ENCODE measurements at regions not wholly inside any gene's neighbourhood (a gene's known extent, or its start where the extent isn't known, plus 50 kb on each side); places are given as distances from the start of the nearest gene placed in this dataset.
"Not testable (repeated sequence)": the region's sequence is repeated elsewhere in the genome, so short reads cannot be mapped to it uniquely, and the experiment has no call there.

DNA sequence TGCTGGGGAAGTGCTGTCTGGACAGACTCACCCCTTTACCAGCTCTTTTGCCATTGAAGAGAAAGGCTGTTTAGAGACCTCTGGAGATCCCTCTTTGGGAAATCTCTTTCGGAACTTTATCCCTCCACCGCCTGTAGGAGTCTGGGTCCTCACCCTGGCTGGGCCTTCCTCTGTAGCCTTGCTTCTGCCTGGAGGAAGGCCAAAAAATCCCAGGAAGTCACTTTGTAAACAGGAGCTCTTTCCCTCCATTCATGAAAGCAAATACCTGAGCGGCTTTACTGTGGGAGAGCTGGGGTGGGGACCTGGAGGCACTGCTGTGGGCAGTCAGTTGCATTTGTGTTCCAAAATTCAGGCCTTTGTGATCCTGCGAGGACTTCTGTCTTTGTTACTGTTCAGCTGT lies 126.2 kb downstream of the KLF6 start:
- DNase-seq, result no peak

DNA sequence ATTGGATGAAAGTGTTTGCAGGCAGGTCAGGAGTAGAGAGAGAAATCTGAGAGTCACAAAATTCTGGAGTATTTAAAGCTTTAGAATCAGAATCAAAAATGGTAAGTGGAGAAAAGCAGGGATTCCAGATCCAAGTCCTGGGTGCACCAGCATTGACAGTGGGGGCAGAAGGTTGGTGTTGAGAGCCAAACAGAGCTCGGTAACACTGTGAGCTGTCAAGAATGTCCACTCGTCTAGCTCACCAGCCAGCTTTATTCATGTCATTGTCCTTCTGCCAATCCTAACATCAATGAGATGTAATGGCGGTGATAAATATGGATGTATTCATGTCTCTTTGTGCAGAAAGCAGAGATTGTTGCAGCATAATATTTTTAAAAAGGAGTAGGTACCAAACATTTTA lies 128.8 kb downstream of the KLF6 start:
- DNase-seq, result no peak

DNA sequence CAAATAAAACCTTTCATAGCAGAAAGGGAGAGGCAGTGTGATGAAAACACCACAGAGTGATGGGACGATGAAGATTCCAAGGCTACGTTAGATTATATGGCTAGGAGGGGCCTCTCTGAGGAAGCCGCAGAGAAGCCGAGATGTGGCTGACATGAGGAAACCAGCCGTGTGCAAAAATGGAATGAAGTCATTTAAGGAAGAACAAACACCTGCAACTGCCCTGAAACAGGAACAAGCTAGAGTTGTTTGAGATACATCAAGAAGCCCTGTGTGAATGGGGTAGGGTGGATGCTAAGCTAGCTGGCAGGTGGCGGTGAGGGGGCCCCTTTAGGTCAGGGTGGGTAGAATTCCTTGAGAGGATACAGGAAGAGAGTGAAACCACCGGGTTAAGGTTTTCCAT lies 129.5 kb downstream of the KLF6 start:
- DNase-seq, result no peak

DNA sequence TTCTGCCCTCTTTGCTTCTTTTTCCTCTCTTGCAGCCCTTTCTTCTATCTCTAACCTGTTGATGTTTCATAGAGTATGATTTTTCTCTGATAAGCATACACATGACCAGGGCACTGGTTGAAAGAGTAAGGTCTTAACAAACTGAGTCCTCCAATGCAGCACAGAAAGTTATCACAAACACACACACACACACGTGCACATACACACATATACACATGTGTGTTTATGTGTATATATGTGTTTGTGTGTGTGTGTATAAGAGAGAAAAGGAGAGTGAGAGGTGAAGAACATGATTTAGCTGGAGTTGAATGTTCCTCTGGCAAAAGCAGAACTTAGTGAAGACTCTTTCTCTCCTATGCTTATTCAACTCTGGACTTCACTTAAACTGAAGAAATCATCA lies 130.0 kb downstream of the KLF6 start:
- no peak for DNase-seq

DNA sequence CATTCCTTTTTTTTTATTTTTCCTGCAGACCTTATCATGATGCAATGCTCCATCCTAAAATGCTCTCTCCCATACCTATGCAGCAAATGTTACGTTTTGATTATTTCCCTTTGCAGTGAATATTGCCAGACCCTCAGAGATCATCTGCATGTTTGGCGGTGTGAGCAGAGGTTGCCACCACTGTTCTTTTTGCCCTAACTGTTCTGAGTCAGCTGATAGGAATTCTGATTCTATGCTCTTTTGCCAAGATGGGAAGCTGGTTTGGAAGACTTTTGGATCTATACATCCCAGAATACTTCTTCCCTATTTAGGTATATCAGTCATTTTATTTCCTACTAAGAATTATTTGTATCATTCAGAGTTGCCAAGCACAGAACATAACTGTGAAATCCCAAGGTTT lies 130.5 kb downstream of the KLF6 start:
- no peak for DNase-seq

DNA sequence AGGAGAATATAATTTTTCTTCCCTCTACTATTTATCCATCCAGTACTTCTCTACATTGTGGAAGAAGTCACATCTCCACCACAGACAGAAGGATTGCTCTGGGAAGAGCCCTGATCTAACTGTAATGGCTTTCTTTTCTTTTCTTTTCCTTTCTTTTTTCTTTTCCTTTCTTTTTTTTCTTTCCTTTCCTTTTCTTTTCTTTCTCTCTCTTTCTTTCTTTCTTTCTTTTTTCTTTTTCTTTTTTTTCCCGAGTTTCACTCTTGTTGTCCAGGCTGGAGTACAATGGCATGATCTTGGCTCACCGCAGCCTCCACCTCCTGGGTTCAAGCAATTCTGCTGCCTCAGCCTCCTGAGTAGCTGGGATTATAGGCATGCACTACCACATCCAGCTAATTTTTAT lies 131.7 kb downstream of the KLF6 start:
- DNase-seq, result not testable (repeated sequence)

DNA sequence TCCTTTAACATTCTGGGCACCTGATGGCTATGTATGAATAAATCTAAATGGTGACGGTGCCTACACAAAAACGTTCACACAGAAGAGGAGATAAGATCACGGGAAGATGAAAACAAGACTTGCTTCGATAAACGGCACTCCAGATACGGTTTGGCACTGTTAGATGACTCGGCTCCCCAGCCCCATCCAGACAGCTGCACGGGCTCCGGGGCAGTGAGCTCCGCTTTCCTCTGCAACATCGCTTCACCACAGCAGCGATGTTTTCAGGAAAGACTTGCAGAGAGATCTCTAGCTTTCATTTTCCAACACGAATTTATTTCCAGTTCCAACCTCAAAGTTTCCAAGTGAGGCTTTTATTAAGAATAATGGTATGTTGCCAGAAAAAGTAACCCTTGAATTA lies 132.1 kb downstream of the KLF6 start:
- DNase-seq, result no peak

DNA sequence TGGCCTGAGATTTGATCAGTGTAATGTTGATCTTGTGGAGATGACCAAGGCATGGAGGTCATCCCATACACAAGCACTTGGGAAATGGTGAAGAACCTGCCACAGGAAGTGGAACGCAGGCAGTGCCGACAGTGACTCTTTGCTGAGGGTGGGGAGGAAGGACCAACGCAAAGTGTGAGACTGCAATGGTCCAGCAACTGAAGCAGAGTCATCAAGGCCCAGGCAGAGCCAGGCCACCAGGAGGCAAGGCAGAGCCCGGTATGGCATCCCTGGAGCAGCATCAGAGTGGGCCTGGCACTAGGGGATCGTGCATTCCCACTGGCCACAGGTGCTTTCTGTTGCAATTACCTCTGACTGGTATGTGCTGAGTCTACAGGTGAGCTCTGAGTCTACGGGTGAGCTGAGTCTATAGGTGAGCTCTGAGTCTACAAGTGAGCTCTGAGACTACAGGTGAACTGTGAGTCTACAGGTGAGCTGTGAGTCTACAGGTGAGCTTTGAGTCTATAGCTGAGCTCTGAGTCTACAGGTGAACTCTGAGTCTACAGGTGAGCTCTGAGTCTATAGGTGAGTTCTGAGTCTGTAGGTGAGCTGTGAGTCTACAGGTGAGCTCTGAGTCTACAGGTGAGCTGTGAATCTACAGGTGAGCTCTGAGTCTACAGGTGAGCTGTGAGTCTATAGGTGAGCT lies 132.9 kb downstream of the KLF6 start:
- DNase-seq, result no peak

DNA sequence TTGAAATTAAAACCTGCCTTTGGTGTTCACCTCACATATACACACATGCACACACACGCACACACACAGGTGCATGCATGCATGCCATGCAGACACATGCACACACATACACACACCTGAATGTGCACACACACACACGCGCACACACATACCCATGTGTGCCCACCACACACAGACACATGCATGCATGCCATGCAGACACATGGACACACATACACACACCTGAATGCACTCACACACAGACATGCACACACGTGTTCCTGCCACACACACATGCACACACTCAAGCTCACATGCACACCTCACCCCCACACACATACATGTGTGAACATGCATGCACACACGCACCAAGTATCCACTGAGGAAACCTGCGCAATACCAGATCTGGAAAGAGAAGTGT lies 136.4 kb downstream of the KLF6 start:
- no peak for DNase-seq

DNA sequence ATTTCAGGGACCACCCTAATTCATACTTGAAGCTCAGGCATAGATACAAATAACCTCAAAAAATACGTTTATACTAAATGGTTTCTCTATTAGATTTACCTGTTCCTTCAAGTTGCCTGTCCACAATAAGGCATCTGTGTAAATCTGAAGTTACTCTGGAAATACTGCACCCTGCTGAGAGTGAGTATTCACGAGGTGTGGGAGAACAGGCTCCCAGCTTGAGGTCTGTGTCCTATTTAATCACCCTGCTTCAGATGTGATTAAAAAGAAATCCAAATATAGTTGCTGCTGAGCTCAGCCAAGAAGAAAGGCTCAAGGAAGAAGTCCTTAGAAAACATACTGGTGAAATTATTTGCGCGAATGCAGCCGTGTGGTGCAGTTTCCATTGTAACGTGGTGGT lies 136.8 kb downstream of the KLF6 start:
- DNase-seq, result no peak

DNA sequence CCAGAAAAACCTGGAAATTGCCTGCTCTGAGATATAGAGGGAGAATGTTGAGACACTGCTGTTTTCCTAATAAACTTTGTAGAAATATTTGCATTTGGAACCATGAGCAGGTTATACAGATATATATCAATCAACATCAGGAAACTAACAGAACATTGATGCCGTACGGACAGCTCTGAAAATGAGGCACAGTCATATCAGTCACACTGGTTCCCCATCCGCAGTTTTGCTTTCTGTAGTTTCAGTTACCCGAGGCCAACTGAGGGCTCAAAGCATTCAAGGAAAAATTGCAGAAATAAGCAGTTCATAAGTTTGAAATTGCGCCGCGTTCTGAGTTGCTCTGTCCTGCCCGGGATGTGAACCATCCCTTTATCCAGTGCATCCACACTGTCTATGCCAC lies 137.9 kb downstream of the KLF6 start:
- no peak for DNase-seq

DNA sequence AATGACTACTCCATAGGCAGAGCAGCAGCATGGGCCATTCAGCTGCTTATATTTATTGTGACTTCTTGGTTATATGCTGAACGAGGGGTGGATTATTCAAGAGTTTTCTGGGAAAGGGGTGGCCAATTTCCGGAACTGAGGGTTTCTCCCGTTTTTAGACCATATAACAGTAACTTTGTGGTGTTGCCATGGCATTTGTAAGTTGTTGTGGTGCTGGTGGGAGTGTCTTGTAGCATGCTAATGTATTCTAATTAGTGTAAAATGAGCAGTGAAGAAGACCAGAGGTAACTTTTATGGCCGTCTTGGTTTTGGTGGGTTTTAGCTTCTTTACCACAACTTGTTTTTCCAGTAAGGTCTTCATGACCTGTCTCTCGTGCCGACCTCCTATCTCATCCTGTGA lies 139.6 kb downstream of the KLF6 start:
- DNase-seq, result no peak

DNA sequence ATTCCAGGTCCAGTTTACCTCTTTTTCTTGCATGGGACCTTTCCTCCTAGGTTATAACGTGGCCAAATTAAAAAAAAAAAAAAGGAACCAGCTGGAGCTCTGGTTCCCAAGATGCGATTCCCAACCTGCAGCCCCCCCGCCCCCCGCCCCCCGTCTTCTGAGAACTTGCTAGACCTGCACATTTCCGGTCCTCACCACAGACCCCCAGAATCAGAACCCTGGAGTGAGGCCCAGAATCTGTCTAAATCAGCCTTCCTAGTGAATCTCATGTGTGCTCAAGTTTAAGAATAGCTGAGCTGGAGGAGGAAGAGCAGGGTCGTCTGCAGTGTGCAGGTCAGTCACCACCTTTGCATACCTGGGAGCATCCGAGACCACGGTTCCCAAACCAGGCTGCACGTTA lies 144.2 kb downstream of the KLF6 start:
- DNase-seq, result no peak

DNA sequence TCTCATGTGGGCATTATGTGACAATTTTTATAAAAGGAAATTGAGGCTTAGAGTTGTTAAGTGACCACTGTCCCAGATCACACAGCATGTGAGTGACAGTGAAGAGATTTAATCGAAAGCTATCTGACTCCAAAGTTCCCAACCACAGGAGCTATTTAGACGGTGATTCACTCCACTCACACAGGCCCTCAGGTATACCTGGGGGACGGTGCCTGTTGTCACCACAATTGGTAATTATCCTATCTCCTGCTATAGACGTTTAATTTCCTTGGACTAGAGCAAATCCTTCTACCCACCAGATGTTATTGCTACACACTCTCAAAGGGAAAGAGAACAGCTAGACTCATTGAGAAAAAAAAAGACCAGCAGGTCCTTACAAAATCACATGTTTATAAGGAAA lies 145.5 kb downstream of the KLF6 start:
- no peak for DNase-seq

DNA sequence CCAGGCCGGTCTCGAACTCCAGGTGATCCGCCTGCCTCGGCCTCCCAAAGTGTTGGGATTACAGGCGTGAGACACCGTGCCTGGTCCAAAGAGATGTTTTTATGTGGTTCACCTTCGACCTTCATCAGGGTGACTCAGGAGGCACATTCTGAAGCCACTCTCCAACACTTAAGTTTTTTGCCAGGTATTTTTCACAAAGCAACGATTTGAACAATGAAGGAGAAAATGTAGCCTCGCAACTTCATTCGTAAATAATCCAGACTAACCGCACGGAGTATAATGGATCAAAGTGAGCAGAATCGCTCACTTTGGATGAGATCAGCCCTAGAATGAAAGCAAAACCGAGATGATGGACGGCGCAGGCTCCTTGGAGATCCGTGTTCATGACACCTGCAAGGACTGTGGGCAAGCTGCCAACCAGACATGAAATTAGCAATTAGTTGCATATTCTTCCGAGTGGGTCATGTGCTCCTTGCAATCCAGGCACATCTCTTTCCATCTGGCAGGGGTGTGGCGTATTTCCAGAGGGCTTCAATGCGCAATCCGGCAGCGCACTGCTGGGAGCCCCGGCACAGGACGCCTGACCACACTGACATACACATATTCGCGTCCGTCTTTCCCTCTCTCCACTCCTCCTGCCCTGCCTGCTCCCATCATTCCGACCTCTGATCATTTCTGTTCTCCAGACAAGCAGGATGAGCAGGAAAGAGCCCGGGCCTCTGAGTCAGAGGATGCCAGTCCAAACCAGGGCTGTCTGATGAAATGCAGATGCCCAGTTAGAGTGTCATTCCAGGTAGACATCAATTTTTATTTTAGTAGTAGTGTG lies 148.4 kb downstream of the KLF6 start:
- DNase-seq, result no peak

DNA sequence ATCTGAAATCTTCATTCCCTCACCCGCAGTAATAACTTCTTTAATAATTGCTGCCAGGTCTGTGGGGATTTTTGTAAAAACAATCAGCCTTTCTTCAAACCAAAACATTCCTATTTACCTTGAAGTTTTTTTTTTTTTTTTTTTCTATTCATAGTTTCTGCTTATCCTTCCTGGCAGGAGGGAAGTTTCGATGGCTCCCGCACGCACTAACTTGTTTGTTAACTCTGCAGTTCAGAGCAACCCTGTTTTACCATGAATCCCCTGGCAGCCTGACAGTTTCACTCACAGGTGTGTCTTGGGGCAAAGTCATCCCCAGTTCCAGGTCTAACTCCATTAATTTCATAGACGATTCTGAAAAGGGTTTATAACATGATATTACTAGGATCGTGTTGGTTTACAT lies 149.3 kb downstream of the KLF6 start:
- DNase-seq, result no peak

DNA sequence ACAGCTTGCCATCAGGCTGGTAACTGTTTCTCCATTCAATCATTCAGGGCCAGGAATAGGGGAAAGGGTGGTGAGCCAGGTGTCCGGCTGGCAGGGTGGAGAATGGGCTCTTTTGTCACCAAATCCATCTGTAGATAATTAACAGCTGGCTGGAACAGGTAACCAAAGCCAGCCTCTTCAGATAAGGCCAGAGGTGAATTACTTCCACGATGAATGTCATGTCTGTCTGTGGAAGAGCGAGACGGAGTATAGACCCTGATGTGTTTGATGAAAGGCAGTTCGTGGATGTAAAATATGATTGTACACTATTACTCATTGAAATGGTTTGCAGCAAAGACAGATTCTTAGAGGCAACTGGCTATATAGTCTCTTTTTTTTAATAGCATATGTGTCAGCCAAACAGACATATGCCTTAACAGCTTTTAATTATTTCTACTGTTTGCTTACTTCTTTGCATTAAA lies 149.8 kb downstream of the KLF6 start:
- DNase-seq, result no peak

DNA sequence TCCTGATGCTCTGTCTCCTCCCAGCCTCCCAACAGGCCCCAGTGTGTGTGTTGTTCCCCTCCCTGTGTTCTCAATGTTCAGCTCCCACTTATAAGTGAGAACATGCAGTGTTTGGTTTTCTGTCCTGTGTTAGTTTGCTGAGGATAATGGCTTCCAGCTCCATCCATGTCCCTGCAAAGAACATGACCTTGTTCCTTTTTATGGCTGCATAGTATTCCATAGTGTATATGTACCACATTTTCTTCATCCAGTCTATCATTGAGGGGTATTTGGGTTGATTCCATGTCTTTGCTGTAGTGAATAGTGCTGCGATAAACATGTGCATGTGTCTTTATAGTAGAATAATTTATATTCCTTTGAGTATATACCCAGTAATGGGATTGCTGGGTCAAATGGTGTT lies 150.4 kb downstream of the KLF6 start:
- DNase-seq, result not testable (repeated sequence)

DNA sequence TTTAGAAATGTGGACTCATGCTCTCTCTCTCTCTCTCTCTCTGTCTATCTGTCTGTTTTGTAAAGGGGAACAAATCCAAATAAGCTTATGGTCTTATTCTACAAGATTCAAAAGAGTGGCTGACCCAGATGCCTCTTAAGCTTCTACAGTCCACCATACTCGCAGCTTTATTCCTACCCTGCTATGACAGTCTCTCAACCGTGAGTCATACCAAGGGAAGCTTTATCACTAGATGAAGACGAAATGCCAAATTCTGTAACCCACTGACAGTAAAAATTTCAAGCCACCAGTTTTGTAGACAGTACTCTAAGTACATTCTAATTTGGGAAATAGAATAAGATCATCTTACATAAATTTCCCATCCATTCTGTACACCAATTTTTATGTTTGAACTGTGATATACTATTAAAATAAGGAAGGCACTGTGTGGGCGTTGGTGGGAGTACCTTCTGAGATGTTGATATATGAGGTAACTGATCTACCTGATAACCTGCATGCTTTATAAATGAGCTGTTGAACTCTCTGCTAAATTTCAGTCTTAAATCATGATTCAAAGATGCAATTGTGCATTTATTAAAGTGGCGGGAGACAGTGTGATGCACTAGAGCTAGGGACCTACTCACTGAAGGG lies 153.2 kb downstream of the KLF6 start:
- DNase-seq, result no peak

DNA sequence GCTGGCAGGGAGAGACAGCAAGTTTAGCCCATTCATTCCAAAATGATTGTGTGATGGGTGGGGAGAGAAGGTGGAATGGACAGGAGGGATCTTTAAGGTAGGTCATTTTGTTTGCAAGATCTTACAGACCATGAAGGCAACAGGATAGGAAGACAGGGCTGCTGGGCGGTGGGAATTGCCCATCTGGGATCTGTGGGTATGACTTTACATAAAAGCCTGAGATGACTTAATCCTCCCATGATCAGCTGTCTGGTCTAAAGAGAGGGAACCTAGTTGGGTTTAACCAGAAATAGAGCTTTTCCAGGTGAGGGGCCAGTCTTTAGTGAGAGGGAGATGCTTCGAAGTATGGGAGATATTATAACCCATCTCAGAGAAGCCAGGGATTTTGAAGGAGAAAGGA lies 153.7 kb downstream of the KLF6 start:
- DNase-seq, result no peak

DNA sequence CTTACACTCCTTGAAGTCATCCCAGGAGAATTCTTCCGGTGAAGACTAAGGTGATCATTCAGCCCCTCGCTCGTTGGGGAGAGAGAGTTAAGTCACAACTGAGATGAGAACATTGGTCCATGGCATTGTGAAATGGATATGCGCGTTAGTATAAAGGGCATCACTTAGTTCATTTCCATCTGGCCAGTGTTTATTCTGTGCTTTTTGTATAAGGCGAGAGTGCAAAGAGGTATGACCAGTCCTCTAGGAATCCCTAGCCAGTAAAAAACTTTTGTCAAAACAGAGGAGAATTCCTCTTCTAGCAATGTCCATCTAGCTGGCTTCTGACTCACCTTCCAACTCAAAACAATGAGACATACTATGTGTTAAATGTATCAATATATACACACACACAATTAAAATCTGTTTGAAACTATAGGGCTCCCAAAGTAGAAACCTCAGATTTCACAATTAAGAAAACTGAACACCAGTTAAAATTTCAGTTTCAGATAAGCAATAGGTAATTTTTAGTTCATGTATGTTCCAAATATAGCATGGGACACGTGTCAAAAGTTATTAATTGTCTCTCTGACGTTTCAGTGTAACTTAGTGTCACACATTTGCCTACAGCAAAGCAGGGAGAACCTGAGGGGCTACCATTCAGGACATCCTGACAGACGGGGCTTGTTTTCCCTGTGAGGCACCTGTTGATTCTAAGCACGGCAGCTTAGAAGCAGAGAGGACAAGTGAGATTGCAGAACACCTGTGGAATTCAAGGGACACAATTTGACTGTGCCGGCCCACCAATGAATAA lies 158.9 kb downstream of the KLF6 start:
- no peak for DNase-seq

DNA sequence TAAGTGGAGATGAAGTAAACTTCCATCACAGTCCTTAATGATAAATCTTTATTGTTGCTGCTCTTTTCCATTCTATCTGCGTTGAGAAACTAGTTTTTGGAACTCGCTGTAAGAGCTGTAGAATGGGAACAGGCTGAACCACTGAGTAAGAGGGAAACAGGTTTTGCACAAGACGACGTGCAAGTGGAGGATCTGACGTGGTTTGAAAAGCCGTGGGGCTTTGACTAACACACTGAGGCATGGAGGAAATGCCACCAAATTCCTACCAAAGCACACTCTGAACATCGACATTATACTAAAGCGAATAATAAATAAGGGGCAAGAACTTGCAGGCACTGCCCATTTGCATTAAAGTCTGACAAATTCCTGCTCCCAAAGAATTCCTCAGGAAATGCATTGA lies 160.6 kb downstream of the KLF6 start:
- no peak for DNase-seq

DNA sequence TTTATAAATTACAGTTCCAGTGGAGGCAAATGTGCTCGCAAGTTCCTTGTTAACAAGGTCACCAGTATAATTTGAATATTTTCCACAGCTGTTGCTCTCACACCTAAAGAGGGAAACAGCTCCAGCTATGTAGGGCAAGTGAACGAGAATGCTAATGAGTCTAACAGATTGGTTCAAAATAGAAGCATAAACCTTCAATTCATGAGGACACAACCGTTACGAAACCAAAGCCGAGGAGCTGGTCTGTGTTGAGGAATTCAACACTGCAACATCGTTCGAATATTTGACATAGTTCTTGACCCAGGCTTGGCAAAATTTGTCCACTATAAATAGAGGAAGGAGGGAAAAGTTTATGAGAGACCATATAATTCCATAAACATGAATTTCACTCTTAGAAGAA lies 161.3 kb downstream of the KLF6 start:
- DNase-seq, result no peak

Measured in activated CD8-positive, alpha-beta memory T cell treated with anti-CD3 and anti-CD28 coated beads, Interleukin-2, amount 50 U/mL, for 48 hours (primary cell).